ENCODE measurements at regions not wholly inside any gene's neighbourhood (a gene's known extent, or its start where the extent isn't known, plus 50 kb on each side); places are given as distances from the start of the nearest gene placed in this dataset.
"Not testable (repeated sequence)": the region's sequence is repeated elsewhere in the genome, so short reads cannot be mapped to it uniquely, and the experiment has no call there.

GRCh38 chr10:28733245-28733644, 55.9 kb downstream of the BAMBI start:
- DNase-seq (ENCODE audit: low read depth), result no peak

- no peak for DNase-seq (ENCODE audit: low read depth)
These were observed 56.3 kb downstream of the BAMBI start for GRCh38 chr10:28733647-28734046.

GRCh38 chr10:28734938-28735759, 57.8 kb downstream of the BAMBI start:
- no peak for DNase-seq (ENCODE audit: low read depth)

GRCh38 chr10:28737096-28737495, 59.8 kb downstream of the BAMBI start:
- DNase-seq (ENCODE audit: low read depth), result no peak

GRCh38 chr10:28738200-28738599, 60.9 kb downstream of the BAMBI start:
- no peak for DNase-seq (ENCODE audit: low read depth)

- DNase-seq (ENCODE audit: low read depth), result no peak
These were observed 66.3 kb downstream of the BAMBI start for GRCh38 chr10:28743576-28743975.

- no peak for DNase-seq (ENCODE audit: low read depth)
These were observed 66.9 kb downstream of the BAMBI start for GRCh38 chr10:28744069-28744768.

GRCh38 chr10:28754930-28755718, 77.8 kb downstream of the BAMBI start:
- no peak for DNase-seq (ENCODE audit: low read depth)

- DNase-seq (ENCODE audit: low read depth), result no peak
These were observed 83.9 kb downstream of the BAMBI start for GRCh38 chr10:28761084-28761846.

GRCh38 chr10:28763471-28764170, 86.3 kb downstream of the BAMBI start:
- no peak for DNase-seq (ENCODE audit: low read depth)

- DNase-seq (ENCODE audit: low read depth), result no peak
These were observed 88.3 kb downstream of the BAMBI start for GRCh38 chr10:28765641-28766040.

- no peak for DNase-seq (ENCODE audit: low read depth)
These were observed 90.9 kb downstream of the BAMBI start for GRCh38 chr10:28768227-28768626.

- DNase-seq (ENCODE audit: low read depth), result no peak
These were observed 91.8 kb downstream of the BAMBI start for GRCh38 chr10:28769091-28769604.

GRCh38 chr10:28771580-28772090, 94.3 kb downstream of the BAMBI start:
- DNase-seq (ENCODE audit: low read depth), result not testable (repeated sequence)

- no peak for DNase-seq (ENCODE audit: low read depth)
These were observed 97.0 kb downstream of the BAMBI start for GRCh38 chr10:28774051-28774995.

- no peak for DNase-seq (ENCODE audit: low read depth)
These were observed 98.5 kb downstream of the BAMBI start for GRCh38 chr10:28775773-28776172.

- DNase-seq (ENCODE audit: low read depth), result no peak
These were observed 99.2 kb downstream of the BAMBI start for GRCh38 chr10:28776519-28776918.

GRCh38 chr10:28777911-28778310, 100.6 kb downstream of the BAMBI start:
- DNase-seq (ENCODE audit: low read depth), result no peak

- DNase-seq (ENCODE audit: low read depth), result no peak
These were observed 101.2 kb downstream of the BAMBI start for GRCh38 chr10:28778524-28778923.

Data from forelimb muscle (tissue), 1 donor.